GM23338 (cell line): ENCODE measurements at regions not wholly inside any gene's neighbourhood (a gene's known extent, or its start where the extent isn't known, plus 50 kb on each side); places are given as distances from the start of the nearest gene placed in this dataset.
A peak's percentile ranks its signal among the peaks of the same experiment; 100 is the strongest.

ENCODE experiments used
- ATAC-seq: fragments of 200-7000 bp; cut with Tn5 transposase; 3 replicates; pipeline ENCODE4 v1.9.1; 2020
- DNase-seq: peaks from one replicate; pipeline ENCODE4 v3.0.0-alpha.2; 2015; ENCODE audit warnings: low spot score
- H2AFZ ChIP-seq: fragments of 200-600 bp; sonication (generic); 2 replicates; pipeline ENCODE4 v1.8.0; 2016; ENCODE audit warnings: antibody characterized with exemption, mild to moderate bottlenecking, moderate library complexity
- H3F3A ChIP-seq: fragments of 200-600 bp; sonication (generic); replicated peaks from 2 replicates; pipeline ENCODE4 v1.8.0; 2017; ENCODE audit warnings: antibody characterized with exemption, mixed run types, low read depth
- H3K27ac ChIP-seq: fragments of 200-600 bp; sonication (generic); 2 replicates; pipeline ENCODE4 v1.6.1; 2016; ENCODE audit warnings: low read depth
- H3K27me3 ChIP-seq: fragments of 200-600 bp; sonication (generic); 2 replicates; pipeline ENCODE4 v1.8.0; 2016; ENCODE audit warnings: mild to moderate bottlenecking, mixed run types, moderate library complexity; ENCODE audit not compliant: insufficient read depth
- H3K36me3 ChIP-seq: fragments of 200-600 bp; sonication (generic); 2 replicates; pipeline ENCODE4 v1.8.0; 2016; ENCODE audit warnings: mild to moderate bottlenecking; ENCODE audit not compliant: insufficient read depth
- H3K4me1 ChIP-seq: fragments of 200-600 bp; sonication (generic); 2 replicates; pipeline ENCODE4 v1.8.0; 2016; ENCODE audit warnings: mild to moderate bottlenecking, moderate library complexity; ENCODE audit not compliant: insufficient read depth
- H3K4me2 ChIP-seq: fragments of 200-600 bp; sonication (generic); 2 replicates; pipeline ENCODE4 v1.7.1; 2017; ENCODE audit warnings: mixed run types
- H3K4me3 ChIP-seq: fragments of 200-600 bp; sonication (generic); 2 replicates; pipeline ENCODE4 v1.6.1; 2016; ENCODE audit warnings: mixed run types
- H3K79me2 ChIP-seq: fragments of 200-600 bp; sonication (generic); replicated peaks from 2 replicates; pipeline ENCODE4 v1.8.0; 2017; ENCODE audit warnings: mild to moderate bottlenecking; ENCODE audit not compliant: insufficient read depth
- H3K9me2 ChIP-seq: fragments of 200-600 bp; sonication (generic); 2 replicates; pipeline ENCODE4 v1.8.0; 2017; ENCODE audit not compliant: insufficient read depth
- H4K20me1 ChIP-seq: fragments of 200-600 bp; sonication (generic); replicated peaks from 2 replicates; pipeline ENCODE4 v1.8.0; 2017; ENCODE audit warnings: mild to moderate bottlenecking; ENCODE audit not compliant: insufficient read depth
- H3K27ac Mint-ChIP-seq: 2 replicates; pipeline ENCODE4 v1.8.0; 2020; ENCODE audit warnings: inconsistent platforms, mild to moderate bottlenecking, moderate library complexity, mixed read lengths
- H3K27me3 Mint-ChIP-seq: 3 replicates; pipeline ENCODE4 v1.8.0; 2022; ENCODE audit warnings: low read depth, mild to moderate bottlenecking, moderate library complexity, mixed read lengths, inconsistent platforms; ENCODE audit not compliant: insufficient read depth, poor library complexity
- H3K36me3 Mint-ChIP-seq: 3 replicates; pipeline ENCODE4 v1.8.0; 2021; ENCODE audit warnings: low read depth, mild to moderate bottlenecking, inconsistent platforms, moderate library complexity, mixed read lengths
- H3K4me1 Mint-ChIP-seq: 3 replicates; pipeline ENCODE4 v1.8.0; 2020; ENCODE audit warnings: mild to moderate bottlenecking, inconsistent platforms, mixed read lengths
- H3K4me3 Mint-ChIP-seq: 3 replicates; pipeline ENCODE4 v1.8.0; 2021; ENCODE audit warnings: moderate library complexity, mild to moderate bottlenecking, inconsistent platforms, mixed read lengths
- H3K9me3 Mint-ChIP-seq: 3 replicates; pipeline ENCODE4 v1.8.0; 2020; ENCODE audit warnings: moderate library complexity, mild to moderate bottlenecking, inconsistent platforms, mixed read lengths
- CREB1 ChIP-seq: fragments of 250-450 bp; sonication (Bioruptor Pico); IDR thresholded peaks from 2 replicates; pipeline ENCODE4 v1.5.0; 2020; ENCODE audit warnings: low read depth, mild to moderate bottlenecking, moderate library complexity
- ETS1 ChIP-seq: IDR thresholded peaks from 2 replicates; pipeline ENCODE4 v1.6.1; 2016; ENCODE audit warnings: antibody characterized with exemption
- EZH2 ChIP-seq: fragments of 200-600 bp; sonication (generic); IDR thresholded peaks from one replicate; pipeline ENCODE4 v1.8.0; 2017; ENCODE audit warnings: antibody characterized with exemption, mild to moderate bottlenecking, low read depth; ENCODE audit not compliant: unreplicated experiment
- EZH2phosphoT487 ChIP-seq: fragments of 200-600 bp; sonication (generic); IDR thresholded peaks from one replicate; pipeline ENCODE4 v1.8.1; 2018; ENCODE audit warnings: antibody characterized with exemption; ENCODE audit not compliant: unreplicated experiment
- JUNB ChIP-seq: IDR thresholded peaks from one replicate; pipeline ENCODE4 v1.6.1; 2016; ENCODE audit warnings: antibody characterized with exemption; ENCODE audit not compliant: unreplicated experiment
- NANOG ChIP-seq: IDR thresholded peaks from 2 replicates; pipeline ENCODE4 v1.6.1; 2016; ENCODE audit warnings: antibody characterized with exemption, borderline replicate concordance
- POLR2AphosphoS5 ChIP-seq: IDR thresholded peaks from 2 replicates; pipeline ENCODE4 v1.6.1; 2016; ENCODE audit warnings: antibody characterized with exemption, low read depth
- REST ChIP-seq: IDR thresholded peaks from one replicate; pipeline ENCODE4 v1.6.1; 2018; ENCODE audit warnings: antibody characterized with exemption; ENCODE audit not compliant: unreplicated experiment
- STAT1 ChIP-seq: IDR thresholded peaks from one replicate; pipeline ENCODE4 v1.6.1; 2016; ENCODE audit warnings: antibody characterized with exemption; ENCODE audit not compliant: unreplicated experiment
- ZNF114 ChIP-seq: fragments of 250-450 bp; sonication (Bioruptor Pico); IDR thresholded peaks from 2 replicates; pipeline ENCODE4 v1.5.0; 2020; ENCODE audit warnings: mild to moderate bottlenecking, moderate library complexity
- ZNF331 ChIP-seq: fragments of 250-450 bp; sonication (Bioruptor Pico); IDR thresholded peaks from 2 replicates; pipeline ENCODE4 v1.5.0; 2020; ENCODE audit warnings: low read depth, mild to moderate bottlenecking, moderate library complexity
- TF ChIP-seq, protein P1 (sequence below), 2 experiments: fragments of 200-600 bp in 1 of 2; sonication (generic) in 1 of 2; conservative IDR thresholded peaks; 2 replicates each; pipeline versions ENCODE4 v1.5.1 to v1.6.1; 2016 to 2017; ENCODE audit warnings: antibody characterized with exemption in 2 of 2, low read depth in 2 of 2, mild to moderate bottlenecking in 2 of 2, moderate library complexity in 1 of 2

DNA sequence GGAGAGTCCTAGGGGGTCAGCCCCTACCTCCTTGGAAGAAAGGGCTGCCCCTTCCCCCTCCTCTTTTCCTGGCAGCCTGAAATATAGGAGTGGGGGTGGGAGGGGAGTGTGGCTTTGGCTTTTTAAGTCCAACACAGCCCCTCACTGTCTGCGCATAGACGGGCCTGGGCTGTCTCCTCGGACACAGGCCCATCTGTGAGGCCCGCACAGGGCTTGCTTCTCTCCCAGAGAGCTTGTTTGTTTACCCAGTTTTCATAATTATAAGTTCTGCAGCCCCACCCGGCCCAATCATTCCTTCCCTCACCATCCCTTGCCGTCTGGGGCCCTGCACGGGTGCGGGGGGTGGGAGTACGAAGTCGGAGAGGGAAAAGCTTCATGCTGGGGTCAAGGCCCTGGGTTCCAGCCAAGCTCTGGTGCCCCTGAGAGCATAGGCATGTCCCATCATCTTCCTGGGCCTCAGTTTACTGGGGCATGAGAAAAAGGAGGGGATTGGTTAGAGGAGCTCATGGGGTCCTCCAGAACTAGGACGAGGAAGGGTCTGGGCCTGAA is 54.0 kb upstream of the STXBP1 start (continued):
- TF ChIP-seq ZNF331 (CRISPR knock-in tag), result no peak
- TF ChIP-seq, protein P1, sequence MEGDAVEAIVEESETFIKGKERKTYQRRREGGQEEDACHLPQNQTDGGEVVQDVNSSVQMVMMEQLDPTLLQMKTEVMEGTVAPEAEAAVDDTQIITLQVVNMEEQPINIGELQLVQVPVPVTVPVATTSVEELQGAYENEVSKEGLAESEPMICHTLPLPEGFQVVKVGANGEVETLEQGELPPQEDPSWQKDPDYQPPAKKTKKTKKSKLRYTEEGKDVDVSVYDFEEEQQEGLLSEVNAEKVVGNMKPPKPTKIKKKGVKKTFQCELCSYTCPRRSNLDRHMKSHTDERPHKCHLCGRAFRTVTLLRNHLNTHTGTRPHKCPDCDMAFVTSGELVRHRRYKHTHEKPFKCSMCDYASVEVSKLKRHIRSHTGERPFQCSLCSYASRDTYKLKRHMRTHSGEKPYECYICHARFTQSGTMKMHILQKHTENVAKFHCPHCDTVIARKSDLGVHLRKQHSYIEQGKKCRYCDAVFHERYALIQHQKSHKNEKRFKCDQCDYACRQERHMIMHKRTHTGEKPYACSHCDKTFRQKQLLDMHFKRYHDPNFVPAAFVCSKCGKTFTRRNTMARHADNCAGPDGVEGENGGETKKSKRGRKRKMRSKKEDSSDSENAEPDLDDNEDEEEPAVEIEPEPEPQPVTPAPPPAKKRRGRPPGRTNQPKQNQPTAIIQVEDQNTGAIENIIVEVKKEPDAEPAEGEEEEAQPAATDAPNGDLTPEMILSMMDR (conservative IDR thresholded peaks at IDR 0.05; ENCODE audit: low read depth in 2 of 2), result no peak

DNA sequence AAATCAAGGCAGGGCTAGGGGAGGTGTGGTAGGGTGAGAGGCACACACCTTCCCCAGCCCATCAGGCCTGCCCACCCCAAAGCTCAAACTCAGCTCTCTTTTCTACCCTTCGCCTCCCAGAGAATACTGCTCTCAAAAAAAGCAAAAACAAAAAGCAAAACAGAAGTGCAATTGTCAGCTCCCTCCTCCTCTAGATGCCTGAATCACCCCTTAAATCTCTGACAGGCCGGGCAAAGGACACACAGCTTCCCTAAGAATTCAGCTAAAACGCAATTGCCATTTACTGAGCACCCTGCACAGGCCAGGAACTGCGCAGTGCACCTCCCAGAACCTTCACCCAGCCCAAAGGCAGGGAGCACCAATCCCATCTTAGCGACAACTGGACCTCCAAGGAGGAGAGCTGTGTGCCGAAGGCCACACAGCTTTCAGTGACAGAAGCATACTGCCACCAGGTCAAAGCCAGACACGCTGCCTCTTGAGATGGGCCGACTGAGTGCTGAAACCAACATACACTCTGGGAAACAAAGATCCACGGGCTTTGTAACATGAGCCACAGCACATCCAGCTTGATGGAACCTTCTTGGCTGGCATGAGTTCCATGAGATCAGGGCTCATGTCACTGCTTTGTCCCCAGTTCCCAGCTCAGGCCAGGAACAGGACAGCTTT is 53.4 kb upstream of the STXBP1 start:
- Mint-ChIP-seq H3K27me3 (peaks cover 8% of the 10 kb centered on the region), H3K4me3 (no peak overlapping the region), H3K36me3 (peaks cover 10% of the 10 kb centered on the region; the same call in 2 of the 3 replicates), H3K9me3 (no peaks in the 10 kb centered on the region), H3K4me1 (peaks cover 49% of the 10 kb centered on the region), H3K27ac (peak overlapping the region; percentile 84)
- no peaks in the 10 kb centered on the region for H3K9me2 ChIP-seq
- H3K4me1 ChIP-seq, result peaks cover 18% of the 10 kb centered on the region
- H3K4me3 ChIP-seq, result no peak overlapping the region
- peak overlapping the region; percentile 80; the same call in 1 of the 2 replicates for H3K27ac ChIP-seq
- DNase-seq, result no peak
- peaks cover 21% of the 10 kb centered on the region for H4K20me1 ChIP-seq
- H3K79me2 ChIP-seq, result peaks cover 67% of the 10 kb centered on the region
- H3F3A ChIP-seq, result 0 out of 2 replicates have a peak, but pooled peaks cover 2% of the 10 kb centered on the region
- no peak for ATAC-seq
- no peaks in the 10 kb centered on the region; the same call in 1 of the 2 replicates for H3K36me3 ChIP-seq
- no peak overlapping the region for H2AFZ ChIP-seq
- H3K27me3 ChIP-seq, result no peaks in the 10 kb centered on the region
- H3K4me2 ChIP-seq, result peak overlapping the region; percentile 38; the same call in 1 of the 2 replicates
- TF ChIP-seq JUNB (no peak), CREB1 (CRISPR knock-in tag) (no peak), EZH2 (no peak), POLR2AphosphoS5 (no peak), REST (no peak), ETS1 (no peak), ZNF331 (CRISPR knock-in tag) (no peak), EZH2phosphoT487 (no peak), NANOG (no peak), STAT1 (no peak), ZNF114 (no peak)
- TF ChIP-seq, protein P1 (conservative IDR thresholded peaks at IDR 0.05; ENCODE audit: low read depth in 2 of 2), result no peak
